DOHH2 (cell line): ENCODE measurements at regions not wholly inside any gene's neighbourhood (a gene's known extent, or its start where the extent isn't known, plus 50 kb on each side); places are given as distances from the start of the nearest gene placed in this dataset.

Experiments used
- H3F3A ChIP-seq: fragments of 200-600 bp; sonication (generic), shearing (Covaris generic); 2 replicates; pipeline ENCODE4 v1.6.0; 2016; ENCODE audit warnings: antibody characterized with exemption, mild to moderate bottlenecking; ENCODE audit not compliant: control insufficient read depth, insufficient read depth
- H3K27ac ChIP-seq: fragments of 200-600 bp; sonication (generic); 2 replicates; pipeline ENCODE4 v1.5.1; 2014; ENCODE audit warnings: low read depth, mild to moderate bottlenecking, low read length, moderate library complexity
- H3K27me3 ChIP-seq: fragments of 200-600 bp; sonication (generic); 2 replicates; pipeline ENCODE4 v1.6.1; 2014; ENCODE audit warnings: mild to moderate bottlenecking, low read length, mixed read lengths; ENCODE audit not compliant: control insufficient read depth
- H3K36me3 ChIP-seq: fragments of 200-600 bp; sonication (generic); 2 replicates; pipeline ENCODE4 v1.6.1; 2014; ENCODE audit warnings: mild to moderate bottlenecking, low read length, moderate library complexity, mixed read lengths; ENCODE audit not compliant: control insufficient read depth
- H3K4me1 ChIP-seq: fragments of 200-600 bp; sonication (generic); 2 replicates; pipeline ENCODE4 v1.6.1; 2014; ENCODE audit warnings: mild to moderate bottlenecking, low read length, mixed read lengths; ENCODE audit not compliant: control insufficient read depth
- H3K4me2 ChIP-seq: fragments of 200-600 bp; sonication (generic); 2 replicates; pipeline ENCODE4 v1.6.0; 2014; ENCODE audit warnings: mild to moderate bottlenecking, low read length, moderate library complexity
- H3K4me3 ChIP-seq: fragments of 200-600 bp; sonication (generic); 2 replicates; pipeline ENCODE4 v1.5.1; 2014; ENCODE audit warnings: mild to moderate bottlenecking, low read length, mixed read lengths
- H3K79me2 ChIP-seq: fragments of 200-600 bp; sonication (generic); 2 replicates; pipeline ENCODE4 v1.6.1; 2014; ENCODE audit warnings: mild to moderate bottlenecking, low read length, mixed read lengths; ENCODE audit not compliant: control insufficient read depth
- H3K9me2 ChIP-seq: fragments of 200-600 bp; sonication (generic); replicated peaks from 2 replicates; pipeline ENCODE4 v1.6.1; 2014; ENCODE audit warnings: mild to moderate bottlenecking, low read length, mixed read lengths; ENCODE audit not compliant: control insufficient read depth
- H3K9me3 ChIP-seq: fragments of 200-600 bp; sonication (generic); 2 replicates; pipeline ENCODE4 v1.6.1; 2014; ENCODE audit warnings: antibody characterized with exemption, low read length, mixed read lengths; ENCODE audit not compliant: control insufficient read depth, insufficient read depth
- H4K20me1 ChIP-seq: fragments of 200-600 bp; sonication (generic); 2 replicates; pipeline ENCODE4 v1.6.0; 2014; ENCODE audit warnings: low read depth, mild to moderate bottlenecking, antibody characterized with exemption, low read length, moderate library complexity; ENCODE audit not compliant: control insufficient read depth, insufficient read depth
- EZH2phosphoT487 ChIP-seq: fragments of 200-600 bp; sonication (generic); IDR thresholded peaks from 2 replicates; pipeline ENCODE4 v1.6.1; 2017; ENCODE audit warnings: borderline replicate concordance, mild to moderate bottlenecking, antibody characterized with exemption, low read length, moderate library complexity, mixed read lengths
- TF ChIP-seq, protein P1 (sequence below): fragments of 200-600 bp; sonication (generic); IDR thresholded peaks from one replicate; pipeline ENCODE4 v1.5.1; 2014; ENCODE audit warnings: antibody characterized with exemption, mild to moderate bottlenecking, low read depth, low read length; ENCODE audit not compliant: poor library complexity, severe bottlenecking

GRCh38 chr7:86958380-86958779, 101.1 kb downstream of the ELAPOR2 start:
- H3K4me2 ChIP-seq: no peak overlapping the region

GRCh38 chr7:86956567-86956966, 102.9 kb downstream of the ELAPOR2 start:
- no peaks in the 10 kb centered on the region for H3K27me3 ChIP-seq
- no peak overlapping the region for H3K4me2 ChIP-seq
- H3K9me3 ChIP-seq: peaks cover 7% of the 10 kb centered on the region; the same call in 1 of the 2 replicates
- no peak overlapping the region for H3K27ac ChIP-seq
- no peaks in the 10 kb centered on the region for H3F3A ChIP-seq
- no peaks in the 10 kb centered on the region for H3K79me2 ChIP-seq
- H3K4me1 ChIP-seq: peaks cover 42% of the 10 kb centered on the region
- no peaks in the 10 kb centered on the region for H4K20me1 ChIP-seq
- H3K4me3 ChIP-seq: no peak overlapping the region
- H3K9me2 ChIP-seq: no peaks in the 10 kb centered on the region
- TF ChIP-seq EZH2phosphoT487: no peak
- TF ChIP-seq, protein P1, sequence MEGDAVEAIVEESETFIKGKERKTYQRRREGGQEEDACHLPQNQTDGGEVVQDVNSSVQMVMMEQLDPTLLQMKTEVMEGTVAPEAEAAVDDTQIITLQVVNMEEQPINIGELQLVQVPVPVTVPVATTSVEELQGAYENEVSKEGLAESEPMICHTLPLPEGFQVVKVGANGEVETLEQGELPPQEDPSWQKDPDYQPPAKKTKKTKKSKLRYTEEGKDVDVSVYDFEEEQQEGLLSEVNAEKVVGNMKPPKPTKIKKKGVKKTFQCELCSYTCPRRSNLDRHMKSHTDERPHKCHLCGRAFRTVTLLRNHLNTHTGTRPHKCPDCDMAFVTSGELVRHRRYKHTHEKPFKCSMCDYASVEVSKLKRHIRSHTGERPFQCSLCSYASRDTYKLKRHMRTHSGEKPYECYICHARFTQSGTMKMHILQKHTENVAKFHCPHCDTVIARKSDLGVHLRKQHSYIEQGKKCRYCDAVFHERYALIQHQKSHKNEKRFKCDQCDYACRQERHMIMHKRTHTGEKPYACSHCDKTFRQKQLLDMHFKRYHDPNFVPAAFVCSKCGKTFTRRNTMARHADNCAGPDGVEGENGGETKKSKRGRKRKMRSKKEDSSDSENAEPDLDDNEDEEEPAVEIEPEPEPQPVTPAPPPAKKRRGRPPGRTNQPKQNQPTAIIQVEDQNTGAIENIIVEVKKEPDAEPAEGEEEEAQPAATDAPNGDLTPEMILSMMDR: no peak
- H3K36me3 ChIP-seq: peaks cover 12% of the 10 kb centered on the region

More at GRCh38 chr7:86958380-86958779, 101.1 kb downstream of the ELAPOR2 start:
- no peaks in the 10 kb centered on the region for H3K79me2 ChIP-seq
- peaks cover 37% of the 10 kb centered on the region for H3K4me1 ChIP-seq
- H3K9me2 ChIP-seq: no peaks in the 10 kb centered on the region
- H3K27me3 ChIP-seq: no peaks in the 10 kb centered on the region
- no peaks in the 10 kb centered on the region for H4K20me1 ChIP-seq
- H3K9me3 ChIP-seq: peaks cover 7% of the 10 kb centered on the region; the same call in 1 of the 2 replicates
- no peak overlapping the region for H3K4me3 ChIP-seq
- H3F3A ChIP-seq: no peaks in the 10 kb centered on the region
- TF ChIP-seq, protein P1: no peak
- TF ChIP-seq EZH2phosphoT487: no peak
- no peak overlapping the region for H3K27ac ChIP-seq
- H3K36me3 ChIP-seq: peaks cover 12% of the 10 kb centered on the region

DNA sequence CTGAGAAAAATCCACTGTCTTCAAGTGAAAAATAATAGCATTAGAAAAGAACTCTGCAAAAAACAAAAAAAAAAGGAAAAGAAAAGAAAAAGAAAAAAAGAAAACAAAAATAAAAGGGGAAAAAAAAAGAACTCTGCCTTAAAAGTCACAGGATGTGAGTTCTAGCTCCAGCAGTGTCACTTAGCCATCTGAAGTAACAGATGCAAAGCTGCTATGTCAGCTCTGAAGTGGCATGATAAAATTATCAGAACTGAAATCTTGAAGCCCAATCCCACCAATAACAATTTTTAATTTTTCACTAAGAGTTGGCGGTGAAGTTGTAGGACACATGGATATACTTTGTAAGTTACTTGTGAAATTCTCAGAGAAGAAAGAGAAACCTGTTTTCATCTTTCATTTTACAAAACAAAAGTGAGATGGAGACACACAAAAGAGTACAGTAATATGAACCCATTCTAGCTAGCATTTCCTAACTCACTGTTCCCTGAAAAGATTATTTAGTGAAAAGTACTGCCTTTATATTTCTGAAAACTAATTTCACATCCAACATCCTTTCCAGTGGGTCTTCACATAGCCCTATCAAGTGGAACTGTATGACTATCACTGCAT, 103.5 kb downstream of the ELAPOR2 start:
- Histone ChIP-seq H3K4me2 (no peak overlapping the region), H3K4me1 (peaks cover 42% of the 10 kb centered on the region)

More for the DNA sequence above, 103.5 kb downstream of the ELAPOR2 start:
- Histone ChIP-seq H3K4me3 (no peak overlapping the region), H3K9me3 (peaks cover 7% of the 10 kb centered on the region; the same call in 1 of the 2 replicates), H3K9me2 (no peaks in the 10 kb centered on the region), H3F3A (no peaks in the 10 kb centered on the region), H3K36me3 (peaks cover 12% of the 10 kb centered on the region), H3K79me2 (no peaks in the 10 kb centered on the region), H3K27ac (no peak overlapping the region), H4K20me1 (no peaks in the 10 kb centered on the region), H3K27me3 (no peaks in the 10 kb centered on the region)
- no peak for TF ChIP-seq EZH2phosphoT487
- TF ChIP-seq, protein P1: no peak
